H1 (cell line): ENCODE measurements at regions not wholly inside any gene's neighbourhood (a gene's known extent, or its start where the extent isn't known, plus 50 kb on each side); places are given as distances from the start of the nearest gene placed in this dataset.

ENCODE experiments used
- CTCF ChIA-PET: fragments of 300-600 bp; sonication (Branson Sonifier 250); formaldehyde crosslinking; loops from one replicate; lab custom pipeline; 2021; ENCODE audit not compliant: partially characterized antibody; lab: Charles Lee
- POLR2A ChIA-PET: fragments of 300-600 bp; sonication (Branson Sonifier 250); formaldehyde crosslinking; loops from one replicate; lab custom pipeline; 2021; ENCODE audit warnings: inconsistent platforms; ENCODE audit not compliant: partially characterized antibody; lab: Charles Lee
- DNase-seq, 2 experiments: peaks; one replicate each; pipeline versions ENCODE4 v3.0.0 to v3.0.0-alpha.2; 2010 to 2022; ENCODE audit warnings: low spot score in 2 of 2, low read depth in 1 of 2, mixed read lengths in 1 of 2
- FAIRE-seq: peaks from 2 replicates; lab custom pipeline; 2011; peaks lifted over from hg19 to GRCh38; lab: Jason Lieb, UNC
- H2AFZ ChIP-seq: 2 replicates; pipeline ENCODE4 v1.8.1; 2012; ENCODE audit warnings: low read length, inconsistent platforms
- H2AK5ac ChIP-seq: 2 replicates; pipeline ENCODE4 v1.6.1; 2013; ENCODE audit warnings: low read depth, low read length
- H2BK120ac ChIP-seq: replicated peaks from 2 replicates; pipeline ENCODE3; 2013; ENCODE audit warnings: low read depth, low read length, inconsistent platforms
- H2BK12ac ChIP-seq: 2 replicates; pipeline ENCODE4 v1.6.1; 2013; ENCODE audit warnings: low read depth, low read length
- H2BK15ac ChIP-seq: 2 replicates; pipeline ENCODE4 v1.6.1; 2013; ENCODE audit warnings: low read length
- H2BK20ac ChIP-seq: 2 replicates; pipeline ENCODE4 v1.6.1; 2013; ENCODE audit warnings: low read length
- H2BK5ac ChIP-seq: 2 replicates; pipeline ENCODE4 v1.6.1; 2013; ENCODE audit warnings: low read depth, low read length
- H3K14ac ChIP-seq: 2 replicates; pipeline ENCODE4 v1.6.1; 2013; ENCODE audit warnings: inconsistent platforms; ENCODE audit not compliant: insufficient read length
- H3K18ac ChIP-seq: 2 replicates; pipeline ENCODE4 v1.6.1; 2013; ENCODE audit warnings: low read length; ENCODE audit errors: extremely low read depth
- H3K23ac ChIP-seq: 2 replicates; pipeline ENCODE4 v1.6.1; 2013; ENCODE audit warnings: inconsistent platforms; ENCODE audit not compliant: insufficient read length
- H3K23me2 ChIP-seq: 2 replicates; pipeline ENCODE4 v1.6.1; 2013; ENCODE audit warnings: low read depth, low read length
- H3K27ac ChIP-seq: 2 replicates; pipeline ENCODE4 v1.6.1; 2011; ENCODE audit warnings: low read depth, low read length, inconsistent platforms
- H3K27me3 ChIP-seq, 4 experiments: replicated peaks in 1 of 4; 1 replicate in 1 of 4; 2 replicates in 3 of 4; pipeline versions ENCODE4 v1.6.1 to v1.8.1; 2011 to 2013; ENCODE audit warnings: low read length in 3 of 4, mild to moderate bottlenecking in 3 of 4, inconsistent platforms in 2 of 4, mixed read lengths in 2 of 4, moderate library complexity in 1 of 4; ENCODE audit not compliant: control insufficient read depth in 3 of 4, insufficient read depth in 3 of 4; ENCODE audit errors: extremely low read depth in 1 of 4
- H3K36me3 ChIP-seq, 4 experiments: 2 replicates each; pipeline versions ENCODE4 v1.6.1 to v1.8.1; 2011 to 2013; ENCODE audit warnings: mild to moderate bottlenecking in 4 of 4, low read length in 3 of 4, moderate library complexity in 2 of 4, control low read depth in 1 of 4, inconsistent platforms in 1 of 4; ENCODE audit not compliant: insufficient read depth in 4 of 4, control insufficient read depth in 2 of 4
- H3K4ac ChIP-seq: replicated peaks from 2 replicates; pipeline ENCODE3; 2013; ENCODE audit warnings: low read length, low read depth, mixed read lengths, inconsistent platforms; ENCODE audit not compliant: insufficient read length
- H3K4me1 ChIP-seq, 4 experiments: replicated peaks in 1 of 4; 1 replicate in 1 of 4; 2 replicates in 3 of 4; pipeline versions ENCODE4 v1.6.1 to v1.8.1; 2011 to 2013; ENCODE audit warnings: low read length in 3 of 4, inconsistent platforms in 2 of 4, mixed read lengths in 1 of 4; ENCODE audit not compliant: insufficient read depth in 4 of 4, control insufficient read depth in 3 of 4
- H3K4me2 ChIP-seq, 2 experiments: 2 replicates each; pipeline versions ENCODE4 v1.6.1 to v1.8.1; 2011 to 2013; ENCODE audit warnings: low read depth in 2 of 2, low read length in 2 of 2, control low read depth in 1 of 2, inconsistent platforms in 1 of 2, mild to moderate bottlenecking in 1 of 2; ENCODE audit not compliant: insufficient read depth in 1 of 2
- H3K4me3 ChIP-seq, 4 experiments: fragments of 200-600, 300-600 bp in 1 of 4; sonication (generic), shearing (Covaris generic), sonication (Bioruptor Twin) in 1 of 4; 2 replicates each; pipeline versions ENCODE4 v1.5.1 to v1.8.1; 2011 to 2016; ENCODE audit warnings: low read length in 4 of 4, low read depth in 3 of 4, control low read depth in 2 of 4, inconsistent platforms in 2 of 4, mild to moderate bottlenecking in 2 of 4, mixed read lengths in 1 of 4, moderate library complexity in 1 of 4; ENCODE audit not compliant: insufficient read depth in 2 of 4; ENCODE audit errors: extremely low read depth in 1 of 4
- H3K56ac ChIP-seq: replicated peaks from 2 replicates; pipeline ENCODE3; 2013; ENCODE audit warnings: low read depth, mild to moderate bottlenecking, mixed read lengths, low read length, inconsistent platforms; ENCODE audit not compliant: insufficient read length
- H3K79me1 ChIP-seq: 2 replicates; pipeline ENCODE4 v1.6.1; 2013; ENCODE audit warnings: low read depth, low read length, control low read depth
- H3K79me2 ChIP-seq, 2 experiments: 2 replicates each; pipeline versions ENCODE4 v1.6.1 to v1.8.1; 2012 to 2013; ENCODE audit warnings: low read length in 2 of 2, mild to moderate bottlenecking in 2 of 2, inconsistent platforms in 1 of 2; ENCODE audit not compliant: insufficient read depth in 2 of 2, control insufficient read depth in 1 of 2
- H3K9ac ChIP-seq, 4 experiments: replicated peaks in 1 of 4; 1 replicate in 1 of 4; 2 replicates in 3 of 4; pipeline versions ENCODE4 v1.6.1 to v1.8.1; 2011 to 2013; ENCODE audit warnings: low read depth in 3 of 4, low read length in 3 of 4, control low read depth in 2 of 4, mild to moderate bottlenecking in 2 of 4, moderate library complexity in 2 of 4, inconsistent platforms in 1 of 4; ENCODE audit errors: extremely low read depth in 1 of 4
- H3K9me3 ChIP-seq, 2 experiments: 2 replicates each; pipeline versions ENCODE4 v1.6.1 to v1.8.1; 2012 to 2013; ENCODE audit warnings: mild to moderate bottlenecking in 2 of 2, moderate library complexity in 2 of 2, control low read depth in 1 of 2, inconsistent platforms in 1 of 2, low read depth in 1 of 2, low read length in 1 of 2, mixed read lengths in 1 of 2; ENCODE audit not compliant: insufficient read depth in 2 of 2
- H4K20me1 ChIP-seq, 2 experiments: replicated peaks in 1 of 2; 2 replicates each; pipeline versions ENCODE3 to v1.8.1; 2011 to 2013; ENCODE audit warnings: inconsistent platforms in 2 of 2, low read length in 2 of 2, mild to moderate bottlenecking in 1 of 2; ENCODE audit not compliant: insufficient read depth in 2 of 2, control insufficient read depth in 1 of 2
- H4K5ac ChIP-seq: 2 replicates; pipeline ENCODE4 v1.6.1; 2013; ENCODE audit warnings: low read length, low read depth, mixed read lengths, inconsistent platforms; ENCODE audit not compliant: insufficient read length
- H4K8ac ChIP-seq: 2 replicates; pipeline ENCODE4 v1.8.0; 2013; ENCODE audit warnings: mild to moderate bottlenecking, moderate library complexity, low read length, inconsistent platforms; ENCODE audit not compliant: insufficient read depth; ENCODE audit errors: extremely low read depth
- H4K91ac ChIP-seq: replicated peaks from 2 replicates; pipeline ENCODE3; 2013; ENCODE audit warnings: low read length, mixed read lengths, inconsistent platforms; ENCODE audit not compliant: insufficient read length
- CHD2 ChIP-seq: IDR thresholded peaks from 2 replicates; pipeline ENCODE4 v1.6.1; 2012; ENCODE audit warnings: low read length, improper control_type of control experiment
- EP300 ChIP-seq, 2 experiments: IDR thresholded peaks; 1 replicate in 1 of 2; 2 replicates in 1 of 2; pipeline ENCODE4 v1.6.1; 2011 to 2012; ENCODE audit warnings: low read depth in 2 of 2, low read length in 2 of 2, mild to moderate bottlenecking in 2 of 2, borderline replicate concordance in 1 of 2, inconsistent platforms in 1 of 2, moderate library complexity in 1 of 2
- RNF2 ChIP-seq: fragments of 200-900, 300-1000 bp; sonication (generic); IDR thresholded peaks from 2 replicates; pipeline ENCODE4 v1.7.1; 2016; ENCODE audit warnings: borderline replicate concordance, low read depth, mild to moderate bottlenecking, antibody characterized with exemption, low read length; ENCODE audit not compliant: poor library complexity, severe bottlenecking; ENCODE audit errors: missing control alignments
- RXRA ChIP-seq: IDR thresholded peaks from 2 replicates; pipeline ENCODE4 v1.6.1; 2011; ENCODE audit warnings: low read depth, mild to moderate bottlenecking, low read length, moderate library complexity; ENCODE audit not compliant: insufficient read depth
- SP1 ChIP-seq: IDR thresholded peaks from 2 replicates; pipeline ENCODE4 v1.6.1; 2011; ENCODE audit warnings: low read depth, low read length
- WGBS, 2 experiments: shearing (Covaris generic) in 1 of 2; methylation state at CpG; one replicate each; pipeline versions ENCODE4 v1.1.6 to v1.1.7; 2013 to 2015; ENCODE audit warnings: low lambda C conversion rate in 2 of 2, mixed read lengths in 2 of 2, inconsistent platforms in 1 of 2, low coverage in 1 of 2, missing lambda C conversion rate in 1 of 2; ENCODE audit not compliant: insufficient replicate concordance in 2 of 2, insufficient coverage in 1 of 2, insufficient read length in 1 of 2; ENCODE audit errors: extremely low coverage in 1 of 2, missing lambda C conversion rate in 1 of 2; 5-methylcytosine and 5-hydroxymethylcytosine counted together

GRCh38 chr2:78832481-78832880 is 193.0 kb upstream of the REG3G start:
- H2BK5ac ChIP-seq: no peak overlapping the region
- no peak for DNase-seq
- H2AK5ac ChIP-seq: no peak overlapping the region
- peaks cover 0 to 7% (median 5%) of the 10 kb centered on the region in 4 experiments; a peak in 3 of 7 replicates for H3K27me3 ChIP-seq
- no peak overlapping the region for H3K4me3 ChIP-seq
- H4K5ac ChIP-seq: no peak overlapping the region
- no peaks in the 10 kb centered on the region for H3K79me2 ChIP-seq
- no peak overlapping the region for H3K27ac ChIP-seq
- H3K9ac ChIP-seq: no peak overlapping the region
- no peak overlapping the region for H2BK120ac ChIP-seq
- H2BK20ac ChIP-seq: no peak overlapping the region
- H3K9me3 ChIP-seq: no peaks in the 10 kb centered on the region
- H3K23ac ChIP-seq: no peak overlapping the region
- H3K4me2 ChIP-seq: no peak overlapping the region
- no peaks in the 10 kb centered on the region for H3K4me1 ChIP-seq
- no peak overlapping the region for H2AFZ ChIP-seq
- no peaks in the 10 kb centered on the region; the same call in 1 of the 2 replicates for H3K23me2 ChIP-seq
- H3K56ac ChIP-seq: no peak overlapping the region
- CTCF ChIA-PET: interaction anchor here (1.4 kb wide), 1 partner anchor 29 kb away, joined by 3 read pairs; no protein-coding TSS in a partner anchor
- no peak overlapping the region for H3K14ac ChIP-seq
- no peak overlapping the region for H3K18ac ChIP-seq
- H2BK12ac ChIP-seq: no peak overlapping the region
- no peak overlapping the region for H4K91ac ChIP-seq
- H4K20me1 ChIP-seq: no peaks in the 10 kb centered on the region
- H3K4ac ChIP-seq: no peak overlapping the region
- H3K36me3 ChIP-seq: no peaks in the 10 kb centered on the region
- no peak overlapping the region for H4K8ac ChIP-seq
- POLR2A ChIA-PET: no interaction called here
- no peak for FAIRE-seq
- no peak overlapping the region for H2BK15ac ChIP-seq
- H3K79me1 ChIP-seq: no peaks in the 10 kb centered on the region
- WGBS, 2 experiments: 87% methylated on average over 2 of the region's 2 CpGs; no CpG with 5 or more reads in 1 of the 2 experiments
- TF ChIP-seq SP1 (no peak), EP300 (IDR thresholded peaks at IDR 0.05; ENCODE audit: borderline replicate concordance in 1 of 2, low read depth in 2 of 2, low read length in 2 of 2) (no peak), RXRA (no peak), CHD2 (no peak), RNF2 (no peak)
